Effector memory CD4-positive, alpha-beta T cell (primary cell): ENCODE measurements at regions not wholly inside any gene's neighbourhood (a gene's known extent, or its start where the extent isn't known, plus 50 kb on each side); places are given as distances from the start of the nearest gene placed in this dataset.

Experiments
- DNase-seq, 3 donors: peaks; one replicate each; pipeline ENCODE4 v3.0.0-alpha.2; 2020
- H3K27ac ChIP-seq: 2 replicates; pipeline ENCODE4 v1.7.0; 2013; ENCODE audit warnings: mild to moderate bottlenecking, low read length, moderate library complexity; ENCODE audit not compliant: insufficient read depth, poor library complexity, severe bottlenecking
- H3K27me3 ChIP-seq: replicated peaks from 2 replicates; pipeline ENCODE4 v1.7.0; 2013; ENCODE audit warnings: mild to moderate bottlenecking, low read length; ENCODE audit not compliant: insufficient read depth, control insufficient read depth, poor library complexity, severe bottlenecking
- H3K36me3 ChIP-seq: 2 replicates; pipeline ENCODE4 v1.7.0; 2013; ENCODE audit warnings: mild to moderate bottlenecking, low read length, moderate library complexity; ENCODE audit not compliant: control insufficient read depth, insufficient read depth
- H3K4me1 ChIP-seq: 2 replicates; pipeline ENCODE4 v1.7.0; 2013; ENCODE audit warnings: low read length, mild to moderate bottlenecking; ENCODE audit not compliant: control insufficient read depth, insufficient read depth, poor library complexity, severe bottlenecking
- H3K4me3 ChIP-seq: 2 replicates; pipeline ENCODE4 v1.7.0; 2013; ENCODE audit warnings: low read length, low read depth, mild to moderate bottlenecking; ENCODE audit not compliant: insufficient read depth, poor library complexity, severe bottlenecking
- H3K9me3 ChIP-seq: 2 replicates; pipeline ENCODE4 v1.7.0; 2013; ENCODE audit warnings: mild to moderate bottlenecking, low read length, moderate library complexity; ENCODE audit not compliant: control insufficient read depth

DNA sequence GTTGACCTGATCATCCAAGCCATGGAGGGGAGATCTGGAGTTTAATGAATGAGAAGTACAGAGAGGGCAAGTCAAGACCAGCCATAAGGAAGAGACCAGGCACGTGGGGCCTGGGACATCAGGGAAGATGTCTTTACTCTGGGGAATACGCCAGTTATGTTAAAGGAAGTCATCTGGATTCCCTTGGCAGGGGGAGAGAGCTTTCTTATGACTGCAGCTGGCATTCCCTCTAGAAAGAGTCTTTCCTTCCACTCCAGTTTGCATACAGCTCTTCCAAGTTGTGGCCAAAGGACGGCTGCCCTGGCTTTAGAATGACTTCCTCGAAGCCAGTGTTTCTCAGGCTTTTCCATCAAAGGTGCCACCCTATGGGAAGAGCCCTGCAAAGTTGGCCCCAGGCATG, 93.6 kb upstream of the AGBL1 start:
- DNase-seq: no peak
- Histone ChIP-seq H3K27ac (no peak overlapping the region), H3K27me3 (no peaks in the 10 kb centered on the region), H3K4me3 (no peak overlapping the region), H3K9me3 (no peaks in the 10 kb centered on the region), H3K4me1 (no peaks in the 10 kb centered on the region), H3K36me3 (no peaks in the 10 kb centered on the region)

- Histone ChIP-seq H3K9me3 (no peaks in the 10 kb centered on the region), H3K4me1 (no peaks in the 10 kb centered on the region)
Measured at GRCh38 chr15:85986741-85987140, 92.9 kb upstream of the AGBL1 start.

DNA sequence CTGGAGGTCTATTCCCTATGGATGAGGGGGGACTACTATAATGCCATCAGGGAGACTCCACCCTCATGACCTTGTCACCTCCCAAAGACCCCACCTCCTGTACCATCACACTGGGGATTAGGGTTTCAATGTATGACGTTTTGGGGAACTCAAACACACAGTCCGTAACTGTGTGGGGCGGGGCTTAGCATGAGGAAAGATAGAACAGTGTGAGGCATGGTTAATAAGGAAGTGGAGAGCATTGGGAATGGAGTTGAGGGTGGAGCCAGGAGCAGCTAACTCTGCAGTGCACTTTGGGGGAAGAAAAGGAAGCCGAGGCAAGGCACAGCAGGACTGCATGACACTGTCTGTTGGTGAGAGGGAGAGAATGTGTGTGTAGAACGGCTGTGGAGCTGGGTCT, 90.9 kb upstream of the AGBL1 start:
- Histone ChIP-seq H3K27ac (no peak overlapping the region), H3K9me3 (no peaks in the 10 kb centered on the region), H3K27me3 (no peaks in the 10 kb centered on the region), H3K4me3 (no peak overlapping the region), H3K4me1 (no peaks in the 10 kb centered on the region), H3K36me3 (no peaks in the 10 kb centered on the region)
- no peak for DNase-seq

More at GRCh38 chr15:85986741-85987140, 92.9 kb upstream of the AGBL1 start:
- no peak for DNase-seq
- H3K27me3 ChIP-seq: no peaks in the 10 kb centered on the region
- H3K4me3 ChIP-seq: no peak overlapping the region
- H3K36me3 ChIP-seq: no peaks in the 10 kb centered on the region
- H3K27ac ChIP-seq: no peak overlapping the region

DNA sequence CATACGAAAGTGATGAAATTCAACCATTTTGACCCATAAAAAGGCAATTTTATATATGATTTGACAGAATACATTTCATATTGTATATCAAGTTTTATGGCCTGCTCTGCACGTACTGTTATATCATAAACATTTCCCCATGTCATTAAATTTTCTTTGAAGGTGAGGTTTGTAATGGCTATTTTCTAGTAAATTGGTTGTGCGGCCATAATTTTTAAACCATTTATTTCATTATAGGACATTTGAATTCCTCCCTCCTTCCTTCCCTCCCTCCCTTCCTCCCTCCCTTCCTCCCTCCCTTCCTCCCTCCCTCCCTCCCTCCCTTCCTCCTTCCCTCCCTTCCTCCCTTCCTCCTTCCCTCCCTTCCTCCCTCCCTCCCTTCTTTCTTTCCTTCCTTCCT, 87.4 kb upstream of the AGBL1 start:
- Histone ChIP-seq H3K9me3 (no peaks in the 10 kb centered on the region), H3K4me3 (no peak overlapping the region), H3K27ac (no peak overlapping the region), H3K36me3 (no peaks in the 10 kb centered on the region), H3K27me3 (no peaks in the 10 kb centered on the region), H3K4me1 (no peaks in the 10 kb centered on the region)
- no peak for DNase-seq

DNA sequence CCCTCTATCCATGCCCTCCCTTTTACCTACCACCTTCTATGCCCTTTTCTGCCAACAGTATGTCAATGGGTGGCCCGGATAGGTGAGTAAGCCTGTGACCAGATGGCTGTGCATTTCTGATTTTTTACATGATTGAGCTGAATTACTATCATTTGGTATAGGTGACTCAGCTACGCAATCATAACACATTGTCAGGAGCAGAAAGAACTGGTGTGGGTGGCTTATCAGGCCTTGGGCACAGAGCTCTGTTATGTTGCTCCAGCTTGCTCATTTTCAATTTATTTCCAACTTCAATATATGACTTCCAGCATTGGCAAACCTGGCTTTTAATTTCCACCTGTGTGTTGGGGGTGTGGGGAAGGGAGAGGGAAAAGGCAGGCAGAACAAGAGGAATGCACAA, 86.6 kb upstream of the AGBL1 start:
- Histone ChIP-seq H3K4me1 (no peaks in the 10 kb centered on the region), H3K27me3 (no peaks in the 10 kb centered on the region), H3K4me3 (no peak overlapping the region), H3K27ac (no peak overlapping the region), H3K9me3 (no peaks in the 10 kb centered on the region), H3K36me3 (no peaks in the 10 kb centered on the region)
- DNase-seq: no peak

DNA sequence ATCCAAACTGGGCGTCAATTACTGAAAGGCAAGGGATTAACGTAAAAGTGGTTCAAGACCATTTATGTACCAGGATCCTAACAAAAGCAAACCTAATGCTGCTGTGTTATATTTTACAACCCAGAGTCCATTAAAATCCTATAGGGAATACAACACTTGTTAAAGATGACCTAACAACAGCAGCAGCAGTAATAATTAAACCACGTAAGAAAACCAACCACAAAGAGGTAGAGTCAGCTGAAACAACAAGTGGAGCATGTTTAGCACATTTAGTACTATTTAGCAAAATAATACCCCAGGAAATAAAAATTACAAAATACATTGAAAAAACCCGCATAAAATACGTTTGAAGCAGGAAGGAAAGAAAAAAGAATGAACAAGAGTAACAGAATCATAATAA, 82.1 kb upstream of the AGBL1 start:
- H3K27ac ChIP-seq: no peak overlapping the region
- no peaks in the 10 kb centered on the region for H3K27me3 ChIP-seq
- DNase-seq: no peak
- H3K4me1 ChIP-seq: no peaks in the 10 kb centered on the region
- H3K4me3 ChIP-seq: no peak overlapping the region
- no peaks in the 10 kb centered on the region for H3K36me3 ChIP-seq
- H3K9me3 ChIP-seq: no peaks in the 10 kb centered on the region

DNA sequence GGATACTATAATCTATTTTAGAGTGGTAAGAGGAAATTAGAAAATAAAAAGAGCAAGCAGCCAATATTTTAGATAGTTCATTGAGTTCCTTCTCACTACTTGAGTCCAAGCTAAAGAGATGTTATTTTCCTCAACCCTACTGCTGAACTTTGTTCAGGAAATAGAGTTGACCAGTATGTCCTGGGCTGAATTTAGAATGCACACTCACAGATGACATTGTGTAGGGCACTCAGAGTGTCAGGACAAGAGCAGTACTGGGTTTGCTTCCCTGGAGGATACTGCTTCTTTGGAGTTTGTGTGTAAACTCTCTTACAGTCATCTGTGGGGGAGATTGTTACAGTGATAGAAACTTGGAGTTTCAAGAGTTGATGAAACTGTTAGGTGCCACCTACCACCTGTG, 80.0 kb upstream of the AGBL1 start:
- DNase-seq: no peak
- Histone ChIP-seq H3K27me3 (no peaks in the 10 kb centered on the region), H3K4me1 (no peaks in the 10 kb centered on the region), H3K9me3 (no peaks in the 10 kb centered on the region), H3K36me3 (no peaks in the 10 kb centered on the region), H3K4me3 (no peak overlapping the region), H3K27ac (no peak overlapping the region)

DNA sequence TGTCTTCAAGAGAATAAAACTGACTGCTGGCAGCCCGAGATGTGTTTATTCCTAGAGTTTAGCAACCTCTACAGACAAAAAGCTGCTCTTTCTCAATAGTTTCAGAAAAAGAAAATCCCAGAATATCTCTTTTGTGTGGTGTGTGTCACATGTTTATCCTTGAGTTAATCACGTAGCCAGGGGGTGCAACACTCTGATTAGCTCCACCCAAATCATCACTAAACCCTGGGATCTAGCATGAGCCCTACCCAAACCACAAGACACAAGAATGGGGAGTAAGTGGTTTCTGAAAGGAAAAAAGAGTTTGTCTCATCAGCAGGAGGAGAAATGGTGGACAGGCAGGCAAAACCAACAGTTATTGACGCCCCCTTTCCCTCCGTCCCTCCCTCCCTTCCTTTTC, 78.5 kb upstream of the AGBL1 start:
- H3K9me3 ChIP-seq: no peaks in the 10 kb centered on the region
- no peak overlapping the region for H3K27ac ChIP-seq
- H3K4me3 ChIP-seq: no peak overlapping the region
- no peaks in the 10 kb centered on the region for H3K27me3 ChIP-seq
- no peak for DNase-seq
- H3K4me1 ChIP-seq: no peaks in the 10 kb centered on the region
- no peaks in the 10 kb centered on the region for H3K36me3 ChIP-seq

DNA sequence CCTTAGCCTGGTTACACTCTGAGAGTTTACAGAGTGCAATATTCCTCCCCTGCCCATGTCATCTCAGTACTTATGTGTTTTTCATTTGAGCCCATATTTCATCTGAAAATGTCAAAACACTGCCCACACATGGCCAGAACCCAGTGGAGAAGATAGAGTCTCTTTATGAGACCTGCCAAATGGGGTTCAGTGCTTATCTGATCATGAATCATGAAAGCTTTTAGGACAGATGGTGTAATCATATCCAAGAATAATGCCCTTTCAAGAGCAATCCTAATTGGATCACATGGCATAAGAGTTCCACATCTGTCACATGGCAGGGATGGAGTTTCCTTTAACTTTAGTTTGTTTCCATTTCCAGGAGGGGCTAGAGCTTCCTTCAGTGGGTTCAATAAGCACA, 77.2 kb upstream of the AGBL1 start:
- Histone ChIP-seq H3K27me3 (no peaks in the 10 kb centered on the region), H3K27ac (no peak overlapping the region), H3K4me1 (no peaks in the 10 kb centered on the region), H3K36me3 (no peaks in the 10 kb centered on the region), H3K4me3 (no peak overlapping the region), H3K9me3 (no peaks in the 10 kb centered on the region)
- no peak for DNase-seq

- no peak overlapping the region for H3K27ac ChIP-seq
- H3K36me3 ChIP-seq: no peaks in the 10 kb centered on the region
- H3K27me3 ChIP-seq: no peaks in the 10 kb centered on the region
- H3K9me3 ChIP-seq: no peaks in the 10 kb centered on the region
- H3K4me3 ChIP-seq: no peak overlapping the region
- no peak for DNase-seq
- H3K4me1 ChIP-seq: no peaks in the 10 kb centered on the region
Measured at GRCh38 chr15:86004061-86004460, 75.6 kb upstream of the AGBL1 start.

GRCh38 chr15:86006546-86006945, 73.1 kb upstream of the AGBL1 start:
- Histone ChIP-seq H3K27me3 (no peaks in the 10 kb centered on the region), H3K27ac (no peak overlapping the region), H3K4me3 (no peak overlapping the region), H3K36me3 (no peaks in the 10 kb centered on the region), H3K9me3 (no peaks in the 10 kb centered on the region), H3K4me1 (no peaks in the 10 kb centered on the region)
- DNase-seq: no peak
